Esophagus squamous epithelium (tissue), 4 donors: ENCODE measurements at regions not wholly inside any gene's neighbourhood (a gene's known extent, or its start where the extent isn't known, plus 50 kb on each side); places are given as distances from the start of the nearest gene placed in this dataset.

ENCODE experiments used
- CTCF ChIP-seq, 6 experiments: fragments of 450-650 bp in 4 of 6; fragments of 200-600 bp in 2 of 6; sonication (generic) in 2 of 6; IDR thresholded peaks; one replicate each; pipeline ENCODE4 v1.5.1; 2016 to 2019; ENCODE audit warnings: antibody characterized with exemption in 6 of 6, mild to moderate bottlenecking in 4 of 6, moderate library complexity in 4 of 6
- POLR2A ChIP-seq, 4 donors: fragments of 450-650 bp; IDR thresholded peaks; one replicate each; pipeline ENCODE4 v1.6.1; 2017; ENCODE audit warnings: antibody characterized with exemption in 4 of 4, mild to moderate bottlenecking in 4 of 4, moderate library complexity in 3 of 4

- no peak for TF ChIP-seq CTCF (IDR thresholded peaks at IDR 0.05)
- TF ChIP-seq POLR2A (IDR thresholded peaks at IDR 0.05) = no peak
Measured at GRCh38 chr16:85386467-85387170, 226.5 kb upstream of the GSE1 start.
